ENCODE measurements at regions not wholly inside any gene's neighbourhood (a gene's known extent, or its start where the extent isn't known, plus 50 kb on each side); places are given as distances from the start of the nearest gene placed in this dataset.

DNA sequence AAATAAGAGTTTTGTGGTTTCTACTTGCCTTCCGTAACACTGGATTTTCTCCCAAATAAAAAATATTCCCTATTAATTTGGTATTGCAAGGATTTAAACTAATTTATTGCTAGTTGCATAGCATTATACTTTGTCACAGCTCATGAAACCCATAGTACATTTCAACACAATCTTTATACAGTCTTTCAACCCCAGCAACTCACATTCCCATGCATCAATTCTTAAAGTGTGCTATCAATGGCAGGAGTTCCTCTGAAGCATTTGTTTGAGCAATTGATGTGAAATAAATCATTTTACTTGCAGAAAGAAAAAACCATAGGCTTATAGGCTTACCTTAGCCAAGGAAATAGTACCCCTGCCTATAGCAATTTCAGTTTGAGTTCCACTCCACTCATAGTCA is 251.9 kb downstream of the PAPSS1 start:
- TF ChIP-seq, protein P1, sequence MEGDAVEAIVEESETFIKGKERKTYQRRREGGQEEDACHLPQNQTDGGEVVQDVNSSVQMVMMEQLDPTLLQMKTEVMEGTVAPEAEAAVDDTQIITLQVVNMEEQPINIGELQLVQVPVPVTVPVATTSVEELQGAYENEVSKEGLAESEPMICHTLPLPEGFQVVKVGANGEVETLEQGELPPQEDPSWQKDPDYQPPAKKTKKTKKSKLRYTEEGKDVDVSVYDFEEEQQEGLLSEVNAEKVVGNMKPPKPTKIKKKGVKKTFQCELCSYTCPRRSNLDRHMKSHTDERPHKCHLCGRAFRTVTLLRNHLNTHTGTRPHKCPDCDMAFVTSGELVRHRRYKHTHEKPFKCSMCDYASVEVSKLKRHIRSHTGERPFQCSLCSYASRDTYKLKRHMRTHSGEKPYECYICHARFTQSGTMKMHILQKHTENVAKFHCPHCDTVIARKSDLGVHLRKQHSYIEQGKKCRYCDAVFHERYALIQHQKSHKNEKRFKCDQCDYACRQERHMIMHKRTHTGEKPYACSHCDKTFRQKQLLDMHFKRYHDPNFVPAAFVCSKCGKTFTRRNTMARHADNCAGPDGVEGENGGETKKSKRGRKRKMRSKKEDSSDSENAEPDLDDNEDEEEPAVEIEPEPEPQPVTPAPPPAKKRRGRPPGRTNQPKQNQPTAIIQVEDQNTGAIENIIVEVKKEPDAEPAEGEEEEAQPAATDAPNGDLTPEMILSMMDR (IDR thresholded peaks at IDR 0.05 in 2 of 3, conservative IDR thresholded peaks at IDR 0.05 in 1 of 3; ENCODE audit: borderline replicate concordance in 1 of 3, insufficient read depth in 1 of 3, low read depth in 2 of 3, low read length in 2 of 3), result no peak
- TF ChIP-seq EZH2phosphoT487 (IDR thresholded peaks at IDR 0.05; ENCODE audit: borderline replicate concordance), result no peak
- TF ChIP-seq, protein P2, sequence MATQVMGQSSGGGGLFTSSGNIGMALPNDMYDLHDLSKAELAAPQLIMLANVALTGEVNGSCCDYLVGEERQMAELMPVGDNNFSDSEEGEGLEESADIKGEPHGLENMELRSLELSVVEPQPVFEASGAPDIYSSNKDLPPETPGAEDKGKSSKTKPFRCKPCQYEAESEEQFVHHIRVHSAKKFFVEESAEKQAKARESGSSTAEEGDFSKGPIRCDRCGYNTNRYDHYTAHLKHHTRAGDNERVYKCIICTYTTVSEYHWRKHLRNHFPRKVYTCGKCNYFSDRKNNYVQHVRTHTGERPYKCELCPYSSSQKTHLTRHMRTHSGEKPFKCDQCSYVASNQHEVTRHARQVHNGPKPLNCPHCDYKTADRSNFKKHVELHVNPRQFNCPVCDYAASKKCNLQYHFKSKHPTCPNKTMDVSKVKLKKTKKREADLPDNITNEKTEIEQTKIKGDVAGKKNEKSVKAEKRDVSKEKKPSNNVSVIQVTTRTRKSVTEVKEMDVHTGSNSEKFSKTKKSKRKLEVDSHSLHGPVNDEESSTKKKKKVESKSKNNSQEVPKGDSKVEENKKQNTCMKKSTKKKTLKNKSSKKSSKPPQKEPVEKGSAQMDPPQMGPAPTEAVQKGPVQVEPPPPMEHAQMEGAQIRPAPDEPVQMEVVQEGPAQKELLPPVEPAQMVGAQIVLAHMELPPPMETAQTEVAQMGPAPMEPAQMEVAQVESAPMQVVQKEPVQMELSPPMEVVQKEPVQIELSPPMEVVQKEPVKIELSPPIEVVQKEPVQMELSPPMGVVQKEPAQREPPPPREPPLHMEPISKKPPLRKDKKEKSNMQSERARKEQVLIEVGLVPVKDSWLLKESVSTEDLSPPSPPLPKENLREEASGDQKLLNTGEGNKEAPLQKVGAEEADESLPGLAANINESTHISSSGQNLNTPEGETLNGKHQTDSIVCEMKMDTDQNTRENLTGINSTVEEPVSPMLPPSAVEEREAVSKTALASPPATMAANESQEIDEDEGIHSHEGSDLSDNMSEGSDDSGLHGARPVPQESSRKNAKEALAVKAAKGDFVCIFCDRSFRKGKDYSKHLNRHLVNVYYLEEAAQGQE (IDR thresholded peaks at IDR 0.05; ENCODE audit: low read depth), result no peak
- TF ChIP-seq EZH2 (IDR thresholded peaks at IDR 0.05), result no peak
- no peak for TF ChIP-seq JUND (IDR thresholded peaks at IDR 0.05)
- TF ChIP-seq SP1 (IDR thresholded peaks at IDR 0.05; ENCODE audit: low read depth), result no peak
- TF ChIP-seq, protein P3, sequence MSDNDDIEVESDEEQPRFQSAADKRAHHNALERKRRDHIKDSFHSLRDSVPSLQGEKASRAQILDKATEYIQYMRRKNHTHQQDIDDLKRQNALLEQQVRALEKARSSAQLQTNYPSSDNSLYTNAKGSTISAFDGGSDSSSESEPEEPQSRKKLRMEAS (IDR thresholded peaks at IDR 0.05), result no peak
- no peak for TF ChIP-seq POLR2A (IDR thresholded peaks at IDR 0.05; ENCODE audit: borderline replicate concordance, extremely low read depth, insufficient read depth, insufficient read length)
- no peak for TF ChIP-seq SIN3A (IDR thresholded peaks at IDR 0.05; ENCODE audit: low read depth)
- TF ChIP-seq, protein P4, sequence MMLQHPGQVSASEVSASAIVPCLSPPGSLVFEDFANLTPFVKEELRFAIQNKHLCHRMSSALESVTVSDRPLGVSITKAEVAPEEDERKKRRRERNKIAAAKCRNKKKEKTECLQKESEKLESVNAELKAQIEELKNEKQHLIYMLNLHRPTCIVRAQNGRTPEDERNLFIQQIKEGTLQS (IDR thresholded peaks at IDR 0.05), result no peak
